GM21381 (cell line): ENCODE measurements at regions not wholly inside any gene's neighbourhood (a gene's known extent, or its start where the extent isn't known, plus 50 kb on each side); places are given as distances from the start of the nearest gene placed in this dataset.
"Not testable (repeated sequence)": the region's sequence is repeated elsewhere in the genome, so short reads cannot be mapped to it uniquely, and the experiment has no call there.

ENCODE experiments used
- ATAC-seq: cut with Tn5 transposase; IDR thresholded peaks from one replicate; pipeline ENCODE4 v1.9.1; 2021; ENCODE audit warnings: mild to moderate bottlenecking, moderate library complexity; ENCODE audit not compliant: unreplicated experiment

DNA sequence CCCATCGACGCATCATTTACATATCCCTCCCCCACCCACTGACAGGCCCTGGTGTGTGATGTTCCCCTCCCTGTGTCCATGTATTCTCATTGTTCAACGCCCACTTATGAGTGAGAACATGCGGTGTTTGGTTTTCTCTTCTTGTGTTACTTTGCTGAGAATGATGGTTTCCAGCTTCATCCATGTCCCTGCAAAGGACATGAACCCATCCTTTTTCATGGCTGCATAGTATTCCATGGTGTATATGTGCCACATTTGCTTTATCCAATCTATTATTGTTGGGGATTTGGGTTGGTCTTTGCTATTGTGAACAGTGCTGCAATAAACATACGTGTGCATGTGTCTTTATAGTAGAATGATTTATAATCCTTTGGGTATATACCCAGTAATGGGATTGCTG is 243.3 kb downstream of the TTC6 start:
- ATAC-seq = not testable (repeated sequence)

DNA sequence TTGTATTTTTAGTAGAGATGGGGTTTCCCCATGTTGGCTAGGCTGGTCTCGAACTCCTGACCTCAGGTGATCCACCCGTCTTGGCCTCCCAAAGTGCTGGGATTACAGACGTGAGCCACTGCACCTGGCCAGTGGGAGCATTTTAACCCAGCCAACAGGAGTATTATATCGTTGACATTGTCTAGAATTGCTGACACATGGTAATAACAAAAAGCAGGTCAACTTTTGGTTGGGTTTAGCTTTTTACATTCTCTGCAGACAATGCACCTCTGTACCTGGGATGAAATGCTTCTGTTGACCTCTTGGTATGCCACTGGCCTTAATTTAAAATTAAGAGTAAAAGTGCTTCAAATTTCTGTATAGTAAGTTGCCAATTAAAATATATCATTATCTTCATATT is 245.6 kb downstream of the TTC6 start:
- not testable (repeated sequence) for ATAC-seq

GRCh38 chr14:37842106-37842505 is 246.7 kb downstream of the TTC6 start:
- ATAC-seq = no peak

- ATAC-seq = no peak
Observed at GRCh38 chr14:37843954-37844607, 248.7 kb downstream of the TTC6 start.

- no peak for ATAC-seq
Observed at GRCh38 chr14:37844614-37845013, 249.2 kb downstream of the TTC6 start.

DNA sequence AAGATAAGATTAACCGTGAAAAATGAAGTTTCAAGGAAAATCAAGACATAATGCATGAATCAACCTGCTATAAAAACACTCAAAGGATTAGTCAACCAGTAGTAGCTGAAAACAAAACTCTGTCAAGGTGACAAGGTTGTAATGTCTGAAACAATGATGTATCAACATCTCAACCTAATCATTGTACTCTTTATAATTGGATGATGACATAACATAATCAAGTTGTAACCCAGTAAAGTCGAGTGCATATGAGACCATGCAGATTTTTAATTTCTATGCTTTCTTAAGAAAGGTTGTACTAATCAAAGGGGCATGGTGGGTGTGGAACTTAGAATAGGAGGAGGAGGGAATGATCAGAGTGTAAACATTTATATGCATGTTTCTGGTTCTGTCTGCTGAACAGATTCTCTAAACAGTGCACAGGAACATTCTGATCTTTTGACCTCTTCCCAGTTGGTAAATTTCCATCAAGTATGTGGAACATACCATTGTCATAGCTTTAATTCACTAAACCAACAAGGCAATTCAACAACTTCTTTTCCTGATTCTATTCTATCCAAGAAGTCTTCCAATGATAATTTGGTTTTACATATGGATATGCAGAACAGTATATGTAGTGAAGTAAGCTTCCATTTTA is 253.7 kb downstream of the TTC6 start:
- ATAC-seq = no peak

GRCh38 chr14:37851054-37851453 is 255.6 kb downstream of the TTC6 start:
- ATAC-seq = no peak

DNA sequence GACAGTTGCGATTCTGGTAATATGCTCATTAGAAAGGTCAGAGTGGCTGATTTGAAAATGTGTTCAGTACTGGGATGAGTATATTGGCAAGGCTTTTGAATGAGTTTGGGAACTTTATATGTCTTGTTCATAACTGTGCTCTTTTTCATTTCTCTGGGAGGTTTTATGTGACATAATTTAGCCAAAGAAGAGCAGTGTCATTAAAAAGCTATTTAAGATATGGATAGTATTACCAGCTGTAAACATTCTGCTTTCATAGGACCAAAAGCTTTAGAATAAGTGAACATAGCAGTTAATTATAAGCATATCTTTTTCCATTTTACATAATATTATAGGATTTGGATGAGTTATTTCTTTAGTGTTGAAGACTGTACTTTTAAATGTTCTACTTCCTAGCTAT is 260.4 kb downstream of the TTC6 start:
- no peak for ATAC-seq

DNA sequence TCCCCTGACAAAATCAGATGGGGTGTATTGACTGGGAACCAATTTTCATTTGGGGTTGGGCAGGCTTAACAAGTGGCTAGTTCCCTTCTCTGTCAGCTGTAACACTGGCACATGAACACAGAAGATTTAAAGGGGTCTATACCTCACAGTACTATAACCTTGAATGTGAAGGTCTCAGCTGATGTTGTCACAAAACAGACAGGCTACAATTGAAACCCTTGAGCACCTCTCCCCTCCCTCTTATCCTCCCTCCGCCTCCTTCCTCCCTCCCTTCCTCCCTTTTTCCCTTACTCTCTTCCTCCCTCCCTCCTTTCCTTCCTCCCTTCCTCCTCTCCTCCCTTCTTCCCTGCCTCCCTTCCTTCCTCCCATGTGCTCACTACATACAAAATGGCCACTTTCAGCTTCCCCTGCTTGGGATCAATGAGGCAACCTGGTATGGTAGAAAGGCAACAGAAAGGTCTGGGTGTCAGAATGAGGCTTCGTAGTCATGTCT is 262.4 kb downstream of the TTC6 start:
- no peak for ATAC-seq

GRCh38 chr14:37858733-37859132 is 263.3 kb downstream of the TTC6 start:
- ATAC-seq = no peak

DNA sequence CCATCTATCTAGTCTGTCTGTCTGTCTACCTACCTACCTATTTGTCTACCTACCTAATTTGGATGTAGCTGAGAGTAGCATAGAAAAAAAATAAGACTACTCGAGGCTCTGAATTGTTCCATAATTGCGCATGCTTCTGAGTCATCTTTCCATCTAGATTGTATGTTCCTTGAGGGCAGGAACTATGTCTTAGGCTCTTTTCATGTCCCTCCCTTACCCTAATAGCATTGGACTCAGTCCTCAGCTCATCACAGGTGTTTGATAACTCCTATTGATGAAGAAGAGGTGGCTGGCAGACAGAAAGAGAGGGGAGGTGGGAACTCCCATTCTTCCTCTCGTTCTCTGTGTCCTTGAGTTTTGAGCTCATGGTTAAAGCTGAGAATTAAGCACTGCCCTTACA is 263.7 kb downstream of the TTC6 start:
- no peak for ATAC-seq

- no peak for ATAC-seq
Observed at GRCh38 chr14:37862263-37862662, 266.8 kb downstream of the TTC6 start.

DNA sequence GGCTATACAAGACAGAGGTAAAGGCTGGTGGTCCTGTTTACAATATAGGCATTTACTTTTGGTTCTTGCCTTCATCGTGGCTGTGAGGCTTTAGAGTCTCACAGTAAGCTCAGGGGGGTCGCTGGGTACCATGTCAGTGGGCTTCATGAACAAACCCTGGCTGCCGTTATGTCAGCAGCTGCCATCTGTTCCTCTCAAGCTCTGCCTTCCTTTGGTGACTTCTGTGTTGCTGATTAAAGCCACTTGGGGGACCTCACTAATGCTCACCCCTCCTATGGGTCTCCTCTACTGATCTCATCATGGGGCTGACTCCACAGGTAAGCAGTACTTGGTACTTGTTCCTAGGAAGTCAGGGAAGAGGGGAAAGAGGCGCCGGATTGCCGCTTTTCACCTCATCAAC is 268.7 kb downstream of the TTC6 start:
- ATAC-seq = no peak

DNA sequence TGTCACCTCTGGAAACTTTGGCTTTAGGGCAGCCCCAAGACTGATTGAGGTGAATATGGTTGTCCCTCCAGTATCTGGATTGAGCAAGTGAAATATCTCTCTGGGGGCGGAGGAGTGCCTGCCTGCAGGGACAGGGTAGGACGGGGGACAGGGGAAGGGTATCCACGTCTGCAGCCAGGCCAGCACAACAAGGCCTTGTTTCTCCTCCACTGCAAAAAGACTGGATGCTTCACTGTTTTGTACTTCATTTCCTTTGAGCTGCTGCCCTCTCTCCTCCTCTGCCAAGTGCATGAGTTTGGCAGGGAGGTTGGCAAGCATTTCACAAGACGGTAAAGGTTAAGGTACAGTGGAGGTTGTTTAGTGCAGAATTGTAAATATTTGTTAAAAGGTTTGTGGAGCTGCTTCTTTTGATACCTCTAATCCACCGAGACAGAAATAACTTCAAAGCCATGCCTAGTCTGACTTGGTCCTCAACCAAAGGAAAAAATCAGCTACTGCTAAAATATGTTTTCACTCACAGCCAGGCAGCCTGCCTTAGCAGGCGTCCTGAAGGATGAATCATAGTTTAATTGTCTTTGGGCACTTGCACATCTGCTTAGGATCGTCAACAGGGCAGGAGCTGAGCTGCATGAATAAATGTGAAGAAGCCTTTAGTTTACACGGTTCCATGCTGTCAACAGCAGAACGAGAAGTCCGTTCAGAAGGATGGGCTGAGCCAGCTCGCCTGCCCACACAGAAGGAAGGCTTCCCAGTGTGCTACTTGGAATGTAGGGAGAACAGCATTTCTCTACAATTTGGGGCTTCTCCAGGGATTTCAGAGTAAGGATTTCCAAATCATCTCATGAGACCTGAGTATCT is 269.7 kb downstream of the TTC6 start:
- ATAC-seq = no peak

DNA sequence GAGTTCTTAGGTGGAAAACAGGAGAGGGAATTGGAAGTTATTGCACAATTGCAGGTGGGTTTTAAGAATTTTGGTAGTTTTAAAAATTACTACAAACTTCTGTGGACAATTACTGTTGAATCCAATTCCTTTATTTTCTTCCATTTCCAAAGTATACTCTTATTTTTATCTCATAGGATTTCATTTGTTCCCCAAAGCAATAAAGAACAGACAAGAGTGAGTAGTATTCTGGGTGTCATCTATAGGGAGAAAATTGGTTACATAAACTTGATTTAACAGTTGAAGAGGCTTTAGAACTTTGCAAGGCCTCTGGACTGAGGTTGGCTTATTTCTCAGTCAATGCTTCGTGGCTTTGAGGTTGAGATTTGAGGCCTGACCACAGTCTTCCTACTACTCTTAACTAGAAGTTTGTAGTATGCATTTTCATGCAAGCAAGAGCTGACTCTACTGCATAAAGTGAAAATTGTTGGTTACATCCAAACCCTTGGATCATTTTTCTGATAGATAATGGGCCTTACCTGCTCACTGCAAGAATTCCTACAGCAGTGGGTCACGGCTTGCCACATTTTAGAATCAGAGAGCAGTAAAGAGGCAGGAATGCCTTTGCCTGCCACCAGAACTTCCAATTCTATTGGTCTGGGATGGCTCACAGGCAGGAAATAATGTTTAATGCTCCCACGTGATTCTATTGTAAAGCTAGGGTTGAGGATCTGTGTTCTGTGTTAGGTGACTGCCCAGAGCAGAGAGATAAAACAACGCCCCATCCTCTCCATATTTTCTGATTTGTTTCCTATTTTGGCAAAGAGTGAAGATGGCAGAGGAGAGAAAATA is 270.5 kb downstream of the TTC6 start:
- ATAC-seq = no peak

GRCh38 chr14:37869633-37870032 is 274.2 kb downstream of the TTC6 start:
- no peak for ATAC-seq

GRCh38 chr14:37870170-37870569 is 274.7 kb downstream of the TTC6 start:
- no peak for ATAC-seq

GRCh38 chr14:37870632-37871346 is 275.4 kb downstream of the TTC6 start:
- no peak for ATAC-seq

GRCh38 chr14:37874065-37874428 is 278.6 kb downstream of the TTC6 start:
- ATAC-seq = not testable (repeated sequence)

DNA sequence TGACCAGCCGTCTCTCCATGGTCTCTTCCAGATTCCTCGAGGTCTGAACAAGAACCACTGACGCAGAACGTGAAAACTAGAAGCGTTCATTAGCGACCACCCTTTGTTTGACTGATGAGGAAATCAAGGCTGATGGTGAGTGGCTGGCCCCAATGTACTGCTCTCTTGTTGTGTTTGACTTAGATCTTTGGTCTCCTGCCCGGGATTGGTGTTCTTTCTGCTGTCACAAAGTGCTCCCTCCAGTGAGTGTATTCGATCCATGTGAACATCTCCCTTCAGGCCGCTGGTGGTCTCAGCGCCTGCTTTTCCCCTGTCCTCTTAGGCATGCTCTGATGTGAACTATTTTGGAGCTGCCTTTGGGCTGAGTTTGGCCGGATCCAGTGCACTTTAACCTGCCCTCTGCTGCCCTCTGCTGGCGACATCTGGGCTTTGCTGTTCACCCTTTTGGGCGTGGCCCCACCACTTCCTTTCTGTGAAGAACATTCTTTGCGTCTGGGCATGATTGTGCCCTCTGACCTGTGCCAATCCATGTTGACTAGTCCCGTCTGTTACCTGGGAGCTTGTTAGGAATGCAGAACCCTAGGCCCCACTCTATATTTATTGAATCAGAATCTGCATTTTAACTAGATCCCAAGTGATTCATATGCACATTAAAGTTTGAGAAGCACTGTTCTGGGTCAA is 279.1 kb downstream of the TTC6 start:
- ATAC-seq = peak; percentile 99
